Astrocyte of the hippocampus (primary cell): ENCODE measurements at regions not wholly inside any gene's neighbourhood (a gene's known extent, or its start where the extent isn't known, plus 50 kb on each side); places are given as distances from the start of the nearest gene placed in this dataset.

Source experiments
- DNase-seq: peaks from one replicate; pipeline ENCODE4 v3.0.0; 2011; ENCODE audit warnings: low read depth, low spot score

GRCh38 chr19:30215248-30215647, 156.9 kb upstream of the ZNF536 start:
- DNase-seq, result no peak

DNA sequence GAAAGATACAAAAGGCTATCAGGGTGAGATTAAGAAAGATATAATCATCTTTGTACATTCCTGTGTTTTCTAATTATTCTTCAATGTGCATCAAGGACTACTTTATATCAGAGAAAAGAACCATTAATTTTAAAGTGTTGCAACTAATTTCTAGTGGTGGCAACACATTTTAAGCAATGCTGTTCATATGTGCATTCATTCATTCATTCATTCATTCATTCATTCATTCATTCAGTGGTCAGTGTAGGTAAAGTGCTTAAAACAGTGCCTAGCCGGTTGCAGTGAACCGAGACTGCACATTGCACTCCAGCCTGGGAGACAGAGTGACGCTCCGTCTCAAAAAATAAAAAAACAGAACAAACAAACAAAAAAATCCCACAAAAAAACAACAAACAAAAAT, 155.7 kb upstream of the ZNF536 start:
- DNase-seq, result no peak

- DNase-seq, result no peak
Measured at GRCh38 chr19:30217461-30217860, 154.7 kb upstream of the ZNF536 start.

GRCh38 chr19:30219702-30220101, 152.5 kb upstream of the ZNF536 start:
- no peak for DNase-seq

- no peak for DNase-seq
Measured at GRCh38 chr19:30221176-30221575, 151.0 kb upstream of the ZNF536 start.

GRCh38 chr19:30222428-30222873, 149.7 kb upstream of the ZNF536 start:
- DNase-seq, result peak; percentile 40

- DNase-seq, result peak; percentile 48
Measured at GRCh38 chr19:30222992-30223865, 149.0 kb upstream of the ZNF536 start.

- no peak for DNase-seq
Measured at GRCh38 chr19:30223866-30224688, 148.1 kb upstream of the ZNF536 start.

DNA sequence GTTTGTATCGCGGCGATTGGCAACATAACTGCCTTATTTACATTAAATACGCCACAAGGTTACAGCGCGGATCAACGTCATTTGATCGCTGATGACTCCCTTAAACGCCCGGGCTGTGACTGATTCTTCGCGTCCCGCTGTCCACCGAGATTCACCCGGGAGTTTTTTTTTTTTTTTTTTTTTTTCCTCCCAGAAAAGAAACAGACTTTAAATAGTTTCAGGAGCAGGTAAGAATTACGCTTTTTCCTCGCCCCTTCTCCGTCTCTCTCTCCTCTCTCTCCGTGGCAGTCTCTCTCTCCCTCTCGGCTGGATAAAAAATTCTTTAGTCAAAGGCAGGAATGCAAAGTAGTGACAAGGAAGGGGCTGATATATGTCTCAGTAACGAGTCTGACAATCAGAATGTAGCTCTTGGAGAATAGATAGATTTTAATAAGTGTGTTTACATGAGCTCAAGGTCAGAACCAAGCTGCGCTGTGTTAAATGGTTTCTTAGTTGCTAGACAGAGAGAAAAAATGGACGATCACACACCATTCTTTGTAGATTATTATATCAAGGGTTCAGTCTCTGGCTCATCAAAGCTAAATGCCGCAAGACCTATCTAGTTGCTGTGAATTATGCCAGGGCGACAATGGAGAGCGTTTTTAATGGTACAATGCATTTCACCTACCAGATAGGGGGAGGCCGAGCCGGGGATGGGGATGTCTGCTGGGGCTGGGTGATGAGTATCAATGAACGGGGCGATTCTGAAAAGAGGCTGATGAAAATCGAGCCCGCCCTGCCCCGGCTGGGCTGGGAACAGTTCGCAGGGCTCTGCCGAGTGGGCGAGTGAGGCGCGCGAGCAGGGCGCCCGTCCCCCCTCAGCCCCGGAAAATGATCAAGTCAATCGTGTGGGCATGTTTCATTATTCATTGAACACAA, 147.2 kb upstream of the ZNF536 start:
- DNase-seq, result peak; percentile 47

DNA sequence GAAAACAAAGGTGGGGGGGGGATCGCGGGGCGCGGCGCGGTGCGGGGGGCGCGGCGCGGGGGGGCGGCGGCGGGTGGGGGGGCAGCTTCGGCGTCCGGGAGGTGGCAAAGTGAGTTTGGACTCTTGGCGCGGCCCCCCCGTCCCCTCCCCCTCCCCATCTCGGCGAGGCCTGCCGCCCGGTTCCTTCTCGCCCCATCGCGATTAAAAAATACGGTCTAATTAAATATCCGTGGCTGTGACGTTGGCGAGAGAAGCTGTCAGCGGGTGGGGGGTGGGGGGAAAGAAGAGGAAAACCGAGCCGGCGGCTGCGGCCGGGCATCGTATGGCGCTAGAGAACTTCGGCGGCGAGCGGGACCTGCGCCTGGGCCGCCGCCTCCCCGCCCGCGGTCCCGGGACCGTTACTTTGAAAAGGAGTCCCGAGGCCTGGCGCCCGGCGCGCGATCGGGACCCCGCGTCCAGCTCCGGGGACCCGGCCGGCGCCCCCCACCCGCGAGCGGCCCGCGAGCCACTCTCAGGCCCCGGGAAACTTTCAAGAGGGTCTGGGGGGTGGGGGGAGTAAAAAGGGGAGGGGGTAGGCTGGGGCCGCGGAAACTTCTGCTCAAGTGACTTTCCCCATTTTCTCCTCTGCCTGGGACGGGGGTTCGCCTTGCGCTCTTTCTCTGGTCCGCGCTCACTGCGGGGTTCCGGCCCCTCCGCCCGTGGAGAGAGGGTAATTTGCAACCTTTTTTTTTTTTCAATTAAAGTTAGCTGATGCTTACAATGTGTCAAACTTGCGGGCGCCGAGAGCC, 146.3 kb upstream of the ZNF536 start:
- DNase-seq, result peak; percentile 43

GRCh38 chr19:30226464-30227011, 145.6 kb upstream of the ZNF536 start:
- peak; percentile 44 for DNase-seq

DNA sequence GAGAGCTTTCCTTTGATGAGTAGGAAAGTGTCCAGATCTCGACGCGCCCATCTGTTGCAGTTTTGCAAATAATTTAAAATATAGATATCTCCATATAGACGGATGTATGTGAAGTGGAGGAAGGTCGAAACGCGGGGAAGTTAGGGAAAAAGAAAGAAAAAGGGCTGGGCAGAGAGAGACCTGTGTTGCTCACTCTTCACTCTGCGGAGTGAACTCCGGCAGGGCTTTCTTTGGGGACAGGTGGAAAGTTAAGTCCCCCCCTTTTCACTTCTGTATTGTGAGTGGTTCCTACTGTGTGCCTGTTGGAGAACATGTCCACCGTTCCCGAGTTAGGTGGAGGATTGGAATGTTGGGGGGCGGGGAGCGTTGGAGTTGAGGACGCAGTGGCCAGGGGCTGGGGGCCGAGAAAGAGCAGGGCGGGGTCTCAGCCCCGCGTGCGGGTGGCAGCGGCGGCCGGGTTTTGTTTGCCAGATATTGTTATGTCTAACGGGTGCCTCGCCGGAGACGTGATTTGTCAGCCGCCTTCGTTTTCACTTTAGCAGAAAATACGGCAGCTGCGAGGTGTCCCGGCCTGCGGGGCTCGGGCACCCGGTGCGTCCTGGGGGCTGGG, 145.1 kb upstream of the ZNF536 start:
- DNase-seq, result peak; percentile 34

DNA sequence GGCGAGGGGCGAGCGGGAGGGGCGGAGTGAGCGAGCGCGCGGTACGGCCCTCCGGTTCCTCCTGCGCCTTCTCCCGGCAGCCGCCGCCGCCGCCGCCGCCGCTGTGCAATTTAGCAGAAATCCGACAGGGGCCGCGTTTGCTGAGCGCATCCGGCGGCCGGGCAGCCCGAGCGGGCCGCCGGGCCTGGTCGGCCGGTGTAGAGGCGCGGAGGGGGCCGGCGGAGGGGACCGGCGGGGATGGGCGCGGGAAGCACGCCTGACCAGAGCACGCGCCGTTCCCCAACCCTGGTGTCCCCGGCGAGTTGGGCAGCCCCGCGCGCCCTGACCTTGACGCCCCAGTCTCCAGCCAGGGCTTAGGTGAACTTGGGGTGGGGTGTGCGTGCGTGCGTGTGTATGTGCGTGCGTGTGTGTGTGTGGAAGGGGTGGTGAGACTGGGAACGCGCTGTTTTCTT, 144.5 kb upstream of the ZNF536 start:
- DNase-seq, result peak; percentile 90

DNA sequence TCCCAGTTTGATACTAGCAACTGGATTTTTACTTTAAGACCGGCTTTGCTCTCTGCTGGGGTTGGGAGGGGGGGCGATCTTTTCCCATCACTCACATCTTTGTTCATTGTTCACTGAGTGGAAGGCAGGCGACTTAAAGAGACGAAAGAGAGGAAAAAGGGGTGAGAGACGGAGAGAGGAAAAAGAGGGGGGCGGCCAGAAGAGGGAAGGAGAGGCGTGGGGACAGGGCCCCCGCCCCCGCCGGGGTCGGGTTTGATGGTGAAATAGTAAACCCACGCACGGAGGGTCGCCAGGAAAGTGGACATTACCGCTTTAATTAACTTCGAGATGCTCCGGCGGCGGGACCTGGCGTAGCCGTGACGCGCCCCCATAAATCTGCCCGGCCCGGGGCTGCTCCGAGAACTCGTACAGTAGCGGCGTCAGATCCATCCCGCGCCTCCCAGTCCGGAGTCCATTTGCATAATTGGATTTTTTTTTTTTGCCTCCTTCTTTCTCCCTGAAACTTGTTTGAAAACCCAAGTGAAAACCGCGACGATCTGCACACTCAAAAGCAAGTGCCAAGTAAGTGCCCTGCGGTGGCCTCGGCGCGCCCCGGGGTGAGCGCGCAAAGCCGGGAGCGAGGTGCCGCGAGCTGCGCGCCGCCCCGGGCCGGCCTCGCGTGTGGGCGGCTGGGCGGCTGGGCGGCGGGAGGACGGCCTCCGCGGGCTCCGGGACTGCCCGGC, 143.9 kb upstream of the ZNF536 start:
- DNase-seq, result peak; percentile 48

DNA sequence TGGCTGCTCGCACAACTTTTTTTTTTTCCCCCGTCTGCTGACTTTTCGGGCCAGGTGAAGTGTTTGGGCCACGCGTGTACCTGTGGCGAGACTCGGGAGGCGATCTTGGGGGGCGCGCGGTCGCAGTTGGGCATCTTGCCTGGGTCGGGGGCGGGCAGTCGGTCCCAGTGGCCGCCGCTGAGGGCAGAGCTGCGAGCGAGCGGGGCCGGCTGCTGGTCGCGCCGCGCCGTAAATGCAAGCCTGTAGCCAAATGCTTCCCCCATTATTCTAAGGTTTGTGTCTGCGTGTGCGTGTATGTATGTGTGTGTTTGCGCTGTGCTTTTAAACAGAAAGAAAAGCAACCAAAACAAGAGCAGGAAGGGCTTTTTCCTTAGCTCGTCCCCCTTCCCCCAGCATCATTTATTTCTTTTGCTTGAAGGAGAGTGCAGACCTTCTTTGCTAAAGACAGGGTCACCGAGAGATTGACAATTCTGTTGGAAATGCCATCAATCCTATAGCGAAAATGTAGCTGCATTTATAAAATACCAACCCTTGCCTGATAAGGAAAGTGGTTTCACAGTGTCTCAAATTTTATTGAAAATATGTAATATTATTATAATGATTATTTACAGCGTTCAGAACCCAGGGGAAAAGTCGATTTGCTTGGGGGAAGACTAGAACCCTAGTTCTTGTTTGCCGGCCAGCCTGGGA, 143.2 kb upstream of the ZNF536 start:
- DNase-seq, result peak; percentile 49

DNA sequence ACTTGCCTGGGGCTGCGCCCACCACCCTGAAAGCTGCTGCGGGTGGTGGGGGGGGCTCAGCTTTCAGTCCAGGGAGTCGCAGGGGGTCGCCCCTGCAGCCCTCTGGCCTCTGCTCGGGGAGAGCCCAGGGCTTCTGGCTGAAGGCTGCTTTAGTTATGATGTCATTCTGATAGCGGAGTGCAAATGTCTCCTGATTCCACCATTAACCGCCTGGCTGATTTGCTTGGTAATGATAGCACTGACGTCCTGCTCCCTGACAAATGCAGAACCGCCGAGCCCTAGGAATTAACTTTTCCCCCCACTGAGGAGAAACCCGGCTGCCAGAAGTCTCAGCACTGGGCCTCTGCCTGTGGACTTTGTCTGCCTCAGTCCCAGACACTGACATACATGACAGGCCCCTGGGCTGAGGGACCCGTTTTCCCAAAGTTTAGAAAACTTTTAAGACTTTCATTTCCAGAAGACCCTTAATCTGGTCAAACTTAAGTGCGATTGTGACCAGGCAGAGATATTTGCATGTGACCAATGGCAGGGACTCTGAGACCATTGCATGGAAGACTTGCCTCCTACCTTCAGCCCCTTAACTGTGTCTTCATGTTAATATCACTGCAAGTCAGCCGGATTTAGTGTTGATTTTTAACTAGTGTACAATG, 142.5 kb upstream of the ZNF536 start:
- peak; percentile 51 for DNase-seq

DNA sequence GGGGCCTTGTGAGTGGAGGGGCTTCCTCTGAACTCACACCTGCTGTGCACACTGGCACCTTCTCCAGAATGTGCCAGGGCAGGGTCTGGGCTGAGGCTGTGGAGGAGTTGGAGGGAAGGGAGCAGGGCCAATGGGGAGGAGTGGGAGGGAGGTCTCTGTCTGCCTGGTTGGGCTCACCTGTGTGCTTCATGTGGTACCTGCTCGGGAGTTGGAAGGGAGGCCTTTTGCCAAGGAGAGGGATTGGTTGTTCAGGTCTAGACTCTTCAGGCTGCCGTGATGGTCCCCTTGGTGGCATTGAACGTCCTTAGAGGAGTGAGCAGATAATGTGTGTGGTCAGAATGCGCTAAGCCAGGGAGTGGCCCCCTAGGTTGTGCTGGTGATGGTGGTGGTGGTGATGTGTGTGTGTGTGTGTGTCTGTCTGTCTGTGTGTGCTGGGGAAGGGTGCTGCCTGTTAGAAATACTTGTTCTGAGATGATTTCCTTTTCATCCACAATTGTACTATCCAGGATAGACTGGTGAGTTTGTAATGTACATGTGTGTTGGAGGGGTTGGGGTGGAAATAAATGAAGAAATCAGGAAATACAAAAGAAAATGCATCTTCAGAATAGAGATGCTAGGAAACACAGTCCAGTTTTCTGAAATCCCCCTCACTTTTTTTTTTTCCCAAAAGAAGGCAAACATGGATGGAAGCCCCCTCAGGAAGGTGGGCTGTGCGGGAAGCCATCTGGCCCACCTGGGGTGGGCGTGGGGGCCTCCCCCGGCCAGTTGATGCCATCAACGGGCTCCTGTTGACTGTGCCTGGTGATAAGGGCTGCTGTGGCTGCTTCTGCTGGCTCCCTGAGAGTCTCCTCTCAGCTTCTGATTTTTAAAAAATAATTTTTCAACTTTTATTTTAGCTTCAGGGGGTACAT, 140.5 kb upstream of the ZNF536 start:
- DNase-seq, result no peak
